Naive thymus-derived CD4-positive, alpha-beta T cell (primary cell): ENCODE measurements at regions not wholly inside any gene's neighbourhood (a gene's known extent, or its start where the extent isn't known, plus 50 kb on each side); places are given as distances from the start of the nearest gene placed in this dataset.

Source experiments
- ATAC-seq: fragments of 150-1000 bp; cut with Tn5 transposase; 2 replicates; pipeline ENCODE4 v1.10.0; 2021; ENCODE audit warnings: mild to moderate bottlenecking, moderate library complexity
- CTCF ChIA-PET: fragments of 350-600 bp; sonication (Branson Sonifier 250); formaldehyde crosslinking; loops from one replicate; lab custom pipeline; 2021; ENCODE audit warnings: antibody characterized with exemption; lab: Charles Lee
- POLR2A ChIA-PET: fragments of 350-600 bp; sonication (Branson Sonifier 250); formaldehyde crosslinking; loops from one replicate; lab custom pipeline; 2021; ENCODE audit warnings: antibody characterized with exemption, inconsistent platforms; lab: Charles Lee
- DNase-seq, 9 donors: peaks; one replicate each; pipeline versions ENCODE4 v3.0.0 to v3.0.0-alpha.2; 2020 to 2022; ENCODE audit warnings: mixed read lengths in 1 of 9
- H3K27ac ChIP-seq: one replicate; pipeline ENCODE4 v1.7.0; 2013; ENCODE audit warnings: mild to moderate bottlenecking, low read depth, low read length, moderate library complexity
- H3K27me3 ChIP-seq, 2 donors: one replicate each; pipeline ENCODE4 v1.7.0; 2013; ENCODE audit warnings: low read length in 2 of 2, mild to moderate bottlenecking in 2 of 2, moderate library complexity in 2 of 2; ENCODE audit not compliant: control insufficient read depth in 2 of 2, insufficient read depth in 2 of 2
- H3K36me3 ChIP-seq, 3 experiments: 1 replicate in 2 of 3; 2 replicates in 1 of 3; pipeline ENCODE4 v1.7.0; 2013; ENCODE audit warnings: low read length in 3 of 3, mild to moderate bottlenecking in 3 of 3, moderate library complexity in 1 of 3; ENCODE audit not compliant: insufficient read depth in 3 of 3, control insufficient read depth in 2 of 3
- H3K4me1 ChIP-seq, 2 donors: one replicate each; pipeline ENCODE4 v1.7.0; 2013; ENCODE audit warnings: low read length in 2 of 2, mild to moderate bottlenecking in 2 of 2, moderate library complexity in 1 of 2; ENCODE audit not compliant: control insufficient read depth in 2 of 2, insufficient read depth in 2 of 2
- H3K4me3 ChIP-seq: 2 replicates; pipeline ENCODE4 v1.7.0; 2013; ENCODE audit warnings: mild to moderate bottlenecking, low read length
- H3K9me3 ChIP-seq, 3 experiments: 1 replicate in 2 of 3; 2 replicates in 1 of 3; pipeline ENCODE4 v1.7.0; 2013; ENCODE audit warnings: low read length in 3 of 3; ENCODE audit not compliant: control insufficient read depth in 2 of 3
- H3K27ac Mint-ChIP-seq, 9 donors: one replicate each; pipeline ENCODE4 v1.8.0; 2020 to 2022; ENCODE audit warnings: mixed read lengths in 9 of 9, mild to moderate bottlenecking in 8 of 9, moderate library complexity in 5 of 9, inconsistent platforms in 2 of 9
- H3K27me3 Mint-ChIP-seq, 5 donors: one replicate each; pipeline ENCODE4 v1.8.0; 2021 to 2022; ENCODE audit warnings: mixed read lengths in 5 of 5, mild to moderate bottlenecking in 1 of 5
- H3K36me3 Mint-ChIP-seq, 5 donors: one replicate each; pipeline ENCODE4 v1.8.0; 2020 to 2022; ENCODE audit warnings: mixed read lengths in 5 of 5, mild to moderate bottlenecking in 3 of 5, inconsistent platforms in 1 of 5
- H3K4me1 Mint-ChIP-seq, 7 donors: one replicate each; pipeline ENCODE4 v1.8.0; 2020 to 2022; ENCODE audit warnings: mixed read lengths in 7 of 7, mild to moderate bottlenecking in 3 of 7, inconsistent platforms in 1 of 7
- H3K4me3 Mint-ChIP-seq, 10 donors: one replicate each; pipeline ENCODE4 v1.8.0; 2020 to 2022; ENCODE audit warnings: mild to moderate bottlenecking in 10 of 10, mixed read lengths in 10 of 10, moderate library complexity in 6 of 10, inconsistent platforms in 2 of 10
- H3K9me3 Mint-ChIP-seq, 11 donors: one replicate each; pipeline ENCODE4 v1.8.0; 2020 to 2022; ENCODE audit warnings: mixed read lengths in 11 of 11, mild to moderate bottlenecking in 4 of 11, inconsistent platforms in 1 of 11, moderate library complexity in 1 of 11
- intact Hi-C, 2 donors: fragments of 100-400 bp; cut with micrococcal nuclease; formaldehyde crosslinking; loops; one replicate each; pipeline ENCODE4 v1.15.1; 2023

GRCh38 chr2:877747-878146 is 72.9 kb upstream of the SNTG2 start:
- no peaks in the 10 kb centered on the region for H3K36me3 ChIP-seq
- no peaks in the 10 kb centered on the region for H3K9me3 ChIP-seq
- Mint-ChIP-seq H3K4me1 (peaks cover 0 to 1% (median 0%) of the 10 kb centered on the region in 7 donors), H3K9me3 (peaks cover 0 to 3% (median 0%) of the 10 kb centered on the region in 11 donors), H3K27ac (no peak overlapping the region), H3K27me3 (peaks cover 2 to 25% (median 6%) of the 10 kb centered on the region in 5 donors), H3K4me3 (no peak overlapping the region), H3K36me3 (no peaks in the 10 kb centered on the region)
- ChIA-PET POLR2A (no interaction called here), CTCF (no interaction called here)
- intact Hi-C loops: no loop called here
- no peak overlapping the region for H3K27ac ChIP-seq
- DNase-seq: no peak
- no peak for ATAC-seq
- no peaks in the 10 kb centered on the region for H3K4me1 ChIP-seq
- H3K27me3 ChIP-seq: no peaks in the 10 kb centered on the region
- H3K4me3 ChIP-seq: no peak overlapping the region

GRCh38 chr2:875687-876615 is 74.7 kb upstream of the SNTG2 start:
- POLR2A ChIA-PET: no interaction called here
- Histone ChIP-seq H3K4me3 (no peak overlapping the region), H3K27ac (no peak overlapping the region), H3K9me3 (no peaks in the 10 kb centered on the region), H3K36me3 (no peaks in the 10 kb centered on the region), H3K4me1 (no peaks in the 10 kb centered on the region), H3K27me3 (no peaks in the 10 kb centered on the region)
- Mint-ChIP-seq H3K4me1 (peaks cover 0 to 7% (median 0%) of the 10 kb centered on the region in 7 donors), H3K4me3 (no peak overlapping the region), H3K27me3 (peaks cover 0 to 20% (median 13%) of the 10 kb centered on the region in 5 donors), H3K36me3 (peaks cover 0 to 2% (median 0%) of the 10 kb centered on the region in 5 donors), H3K9me3 (peaks cover 0 to 3% (median 0%) of the 10 kb centered on the region in 11 donors), H3K27ac (no peak overlapping the region)
- CTCF ChIA-PET: no interaction called here
- DNase-seq (no peak), ATAC-seq (no peak)
- intact Hi-C loops: no loop called here

- ATAC-seq (no peak), DNase-seq (no peak)
- Mint-ChIP-seq H3K4me3 (no peak overlapping the region), H3K36me3 (peaks cover 0 to 5% (median 0%) of the 10 kb centered on the region in 5 donors), H3K27ac (no peak overlapping the region), H3K27me3 (peaks cover 0 to 24% (median 13%) of the 10 kb centered on the region in 5 donors), H3K4me1 (peaks cover 0 to 16% (median 0%) of the 10 kb centered on the region in 7 donors), H3K9me3 (peaks cover 0 to 3% (median 0%) of the 10 kb centered on the region in 11 donors)
- no peak overlapping the region for H3K4me3 ChIP-seq
- no peaks in the 10 kb centered on the region for H3K9me3 ChIP-seq
- POLR2A ChIA-PET: no interaction called here
- H3K4me1 ChIP-seq: no peaks in the 10 kb centered on the region
- H3K27ac ChIP-seq: no peak overlapping the region
- CTCF ChIA-PET: no interaction called here
- intact Hi-C loops: no loop called here
- H3K36me3 ChIP-seq: no peaks in the 10 kb centered on the region
- no peaks in the 10 kb centered on the region for H3K27me3 ChIP-seq
These were observed 76.7 kb upstream of the SNTG2 start for GRCh38 chr2:873651-874580.

- Mint-ChIP-seq H3K4me1 (peaks cover 0 to 16% (median 0%) of the 10 kb centered on the region in 7 donors), H3K27ac (no peak overlapping the region), H3K36me3 (peaks cover 0 to 5% (median 0%) of the 10 kb centered on the region in 5 donors), H3K4me3 (no peak overlapping the region), H3K27me3 (peaks cover 0 to 19% (median 13%) of the 10 kb centered on the region in 5 donors), H3K9me3 (peaks cover 0 to 2% (median 0%) of the 10 kb centered on the region in 11 donors)
- no peaks in the 10 kb centered on the region for H3K36me3 ChIP-seq
- ChIA-PET POLR2A (no interaction called here), CTCF (no interaction called here)
- DNase-seq: no peak
- H3K9me3 ChIP-seq: no peaks in the 10 kb centered on the region
- no peak for ATAC-seq
- H3K4me3 ChIP-seq: no peak overlapping the region
- H3K27me3 ChIP-seq: no peaks in the 10 kb centered on the region
- H3K4me1 ChIP-seq: no peaks in the 10 kb centered on the region
- H3K27ac ChIP-seq: no peak overlapping the region
- intact Hi-C loops: no loop called here
These were observed 77.6 kb upstream of the SNTG2 start for GRCh38 chr2:873027-873426.

GRCh38 chr2:871926-872680 is 78.5 kb upstream of the SNTG2 start:
- POLR2A ChIA-PET: no interaction called here
- Histone ChIP-seq H3K4me1 (no peaks in the 10 kb centered on the region), H3K9me3 (no peaks in the 10 kb centered on the region), H3K36me3 (no peaks in the 10 kb centered on the region), H3K27ac (no peak overlapping the region), H3K27me3 (no peaks in the 10 kb centered on the region), H3K4me3 (no peak overlapping the region)
- H3K9me3 Mint-ChIP-seq: peaks cover 0 to 2% (median 0%) of the 10 kb centered on the region in 11 donors
- ATAC-seq (no peak), DNase-seq (no peak)
- intact Hi-C loops: no loop called here
- H3K4me3 Mint-ChIP-seq: no peak overlapping the region
- CTCF ChIA-PET: no interaction called here
- peaks cover 0 to 16% (median 0%) of the 10 kb centered on the region in 7 donors for H3K4me1 Mint-ChIP-seq
- peaks cover 0 to 27% (median 16%) of the 10 kb centered on the region in 5 donors for H3K27me3 Mint-ChIP-seq
- peaks cover 0 to 5% (median 0%) of the 10 kb centered on the region in 5 donors for H3K36me3 Mint-ChIP-seq
- no peak overlapping the region for H3K27ac Mint-ChIP-seq

GRCh38 chr2:871175-871727 is 79.4 kb upstream of the SNTG2 start:
- H3K27ac Mint-ChIP-seq: peak overlapping the region in 1 of 9 donors; percentile 4
- H3K4me3 Mint-ChIP-seq: no peak overlapping the region
- POLR2A ChIA-PET: no interaction called here
- ATAC-seq: no peak
- peaks cover 0 to 2% (median 0%) of the 10 kb centered on the region in 11 donors for H3K9me3 Mint-ChIP-seq
- peaks cover 0 to 18% (median 0%) of the 10 kb centered on the region in 7 donors for H3K4me1 Mint-ChIP-seq
- no peak overlapping the region for H3K4me3 ChIP-seq
- H3K27me3 ChIP-seq: no peaks in the 10 kb centered on the region
- no peaks in the 10 kb centered on the region for H3K36me3 ChIP-seq
- H3K9me3 ChIP-seq: no peaks in the 10 kb centered on the region
- H3K27ac ChIP-seq: no peak overlapping the region
- intact Hi-C loops: no loop called here
- H3K27me3 Mint-ChIP-seq: peaks cover 0 to 35% (median 16%) of the 10 kb centered on the region in 5 donors
- CTCF ChIA-PET: no interaction called here
- no peaks in the 10 kb centered on the region for H3K4me1 ChIP-seq
- DNase-seq: no peak
- H3K36me3 Mint-ChIP-seq: peaks cover 0 to 5% (median 0%) of the 10 kb centered on the region in 5 donors
